Panc1 (cell line): ENCODE measurements at regions not wholly inside any gene's neighbourhood (a gene's known extent, or its start where the extent isn't known, plus 50 kb on each side); places are given as distances from the start of the nearest gene placed in this dataset.

ENCODE experiments used
- CTCF ChIP-seq: fragments of 450-650 bp; IDR thresholded peaks from 2 replicates; pipeline ENCODE4 v1.5.1; 2017; ENCODE audit warnings: mild to moderate bottlenecking
- POLR2AphosphoS5 ChIP-seq: IDR thresholded peaks from 2 replicates; pipeline ENCODE4 v1.6.1; 2012; ENCODE audit warnings: mild to moderate bottlenecking, low read depth, low read length, moderate library complexity
- REST ChIP-seq, 2 experiments: IDR thresholded peaks; 2 replicates each; pipeline ENCODE4 v1.6.1; 2011 to 2012; ENCODE audit warnings: low read depth in 2 of 2, control low read depth in 1 of 2, low read length in 1 of 2, mild to moderate bottlenecking in 1 of 2, moderate library complexity in 1 of 2; ENCODE audit not compliant: insufficient read depth in 1 of 2
- TCF7L2 ChIP-seq: IDR thresholded peaks from 2 replicates; pipeline ENCODE4 v1.6.1; 2011; ENCODE audit warnings: mild to moderate bottlenecking, low read depth, low read length, inconsistent platforms

GRCh38 chrX:14228611-14229010 is 198.9 kb upstream of the GEMIN8 start:
- TF ChIP-seq POLR2AphosphoS5 (no peak), CTCF (no peak), TCF7L2 (no peak), REST (IDR thresholded peaks at IDR 0.05; ENCODE audit: insufficient read depth in 1 of 2, low read depth in 2 of 2, low read length in 1 of 2) (no peak)
